GM12878 (cell line): ENCODE measurements at regions not wholly inside any gene's neighbourhood (a gene's known extent, or its start where the extent isn't known, plus 50 kb on each side); places are given as distances from the start of the nearest gene placed in this dataset.

ENCODE experiments used
- ATAC-seq: fragments of 200-7000 bp; cut with Tn5 transposase; 3 replicates; pipeline ENCODE4 v1.9.1; 2020; ENCODE audit warnings: mild to moderate bottlenecking, moderate library complexity
- BruUV-seq: library from RNA; stranded (reverse); fragments of 400-500 nt; replicated peaks from 2 replicates; lab custom pipeline; 2021; lab: Mats Ljungman, UMichigan
- CTCF ChIA-PET: fragments of 300-600 bp; sonication (Branson Sonifier 250); formaldehyde crosslinking; extraction: SDS; loops from one replicate; lab custom pipeline; 2021; ENCODE audit warnings: inconsistent platforms; lab: Yijun Ruan, JAX
- POLR2A ChIA-PET: fragments of 350-600 bp; formaldehyde crosslinking; extraction: SDS; loops from one replicate; lab custom pipeline; 2021; ENCODE audit warnings: inconsistent platforms; lab: Charles Lee
- RAD21 ChIA-PET: fragments of 300-600 bp; sonication (Branson Sonifier 250); formaldehyde crosslinking; loops from one replicate; lab custom pipeline; 2023; ENCODE audit warnings: antibody characterized with exemption; ENCODE audit not compliant: unreplicated experiment; lab: Charles Lee
- SMC1A ChIA-PET: fragments of 300-600 bp; sonication (Branson Sonifier 250); formaldehyde crosslinking; loops from one replicate; lab custom pipeline; 2023; ENCODE audit not compliant: unreplicated experiment, uncharacterized antibody; lab: Charles Lee
- DNase-seq: peaks from one replicate; pipeline ENCODE4 v3.0.0-alpha.2; 2011; ENCODE audit warnings: low read depth, low spot score
- FAIRE-seq: peaks from 3 replicates; lab custom pipeline; 2011; peaks lifted over from hg19 to GRCh38; lab: Jason Lieb, UNC
- H2AFZ ChIP-seq: 2 replicates; pipeline ENCODE4 v1.6.0; 2011; ENCODE audit warnings: low read depth, low read length, control low read depth; ENCODE audit not compliant: control insufficient read depth
- H3K27ac ChIP-seq: 2 replicates; pipeline ENCODE4 v1.5.1; 2011; ENCODE audit warnings: control low read depth; ENCODE audit not compliant: control insufficient read depth, insufficient read depth
- H3K27me3 ChIP-seq, 2 experiments: replicated peaks in 1 of 2; 2 replicates each; pipeline versions ENCODE4 v1.6.0 to v1.6.1; 2011; ENCODE audit warnings: low read length in 1 of 2; ENCODE audit not compliant: control insufficient read depth in 2 of 2, insufficient read depth in 2 of 2
- H3K36me3 ChIP-seq, 2 experiments: 2 replicates each; pipeline ENCODE4 v1.5.1; 2011; ENCODE audit warnings: low read length in 1 of 2; ENCODE audit not compliant: control insufficient read depth in 2 of 2, insufficient read depth in 2 of 2
- H3K4me1 ChIP-seq: 2 replicates; pipeline ENCODE4 v1.6.1; 2011; ENCODE audit warnings: mild to moderate bottlenecking, low read length, moderate library complexity, mixed read lengths; ENCODE audit not compliant: control insufficient read depth, insufficient read depth
- H3K4me2 ChIP-seq: 2 replicates; pipeline ENCODE4 v1.6.0; 2011; ENCODE audit warnings: control low read depth; ENCODE audit not compliant: control insufficient read depth, insufficient read depth
- H3K4me3 ChIP-seq: fragments of 200-600 bp; sonication (generic); 2 replicates; pipeline ENCODE4 v1.5.1; 2016
- H3K79me2 ChIP-seq: 2 replicates; pipeline ENCODE4 v1.6.0; 2011; ENCODE audit warnings: low read length; ENCODE audit not compliant: control insufficient read depth, insufficient read depth
- H3K9ac ChIP-seq: 2 replicates; pipeline ENCODE4 v1.8.0; 2011; ENCODE audit warnings: low read length, control low read depth, mixed read lengths; ENCODE audit not compliant: control insufficient read depth, insufficient read depth
- H3K9me3 ChIP-seq: replicated peaks from 3 replicates; pipeline ENCODE4 v1.5.1; 2011; ENCODE audit warnings: mild to moderate bottlenecking, low read length; ENCODE audit not compliant: control insufficient read depth, insufficient read depth
- H4K20me1 ChIP-seq: 2 replicates; pipeline ENCODE4 v1.6.0; 2011; ENCODE audit not compliant: control insufficient read depth, insufficient read depth
- BRCA1 ChIP-seq: IDR thresholded peaks from 2 replicates; pipeline ENCODE4 v1.6.1; 2011; ENCODE audit warnings: low read depth, low read length, improper control_type of control experiment
- CBX5 ChIP-seq: sonication (generic); IDR thresholded peaks from 2 replicates; pipeline ENCODE4 v1.6.1; 2016; ENCODE audit warnings: low read depth, moderate library complexity, mild to moderate bottlenecking, inconsistent platforms
- ESRRA ChIP-seq: IDR thresholded peaks from 2 replicates; pipeline ENCODE4 v1.6.1; 2012; ENCODE audit warnings: mild to moderate bottlenecking, low read length, improper control_type of control experiment
- GATAD2B ChIP-seq: fragments of 450-650 bp; conservative IDR thresholded peaks from 2 replicates; pipeline ENCODE4 v1.6.1; 2017; ENCODE audit warnings: low read depth, mild to moderate bottlenecking, moderate library complexity
- HDGF ChIP-seq: fragments of 450-650 bp; IDR thresholded peaks from 2 replicates; pipeline ENCODE4 v1.6.1; 2016; ENCODE audit warnings: antibody characterized with exemption
- IRF4 ChIP-seq: IDR thresholded peaks from 2 replicates; pipeline ENCODE4 v1.6.1; 2011; ENCODE audit warnings: low read depth, low read length
- KDM1A ChIP-seq: fragments of 200-600 bp; sonication (generic); IDR thresholded peaks from 2 replicates; pipeline ENCODE4 v1.6.1; 2016; ENCODE audit warnings: borderline replicate concordance
- MXI1 ChIP-seq: fragments of 150-350 bp; IDR thresholded peaks from 2 replicates; pipeline ENCODE4 v1.6.1; 2011; ENCODE audit warnings: low read depth, mild to moderate bottlenecking, inconsistent platforms, low read length, improper control_type of control experiment
- NR2C2 ChIP-seq: IDR thresholded peaks from 2 replicates; pipeline ENCODE4 v1.6.1; 2011; ENCODE audit warnings: borderline replicate concordance, low read depth; ENCODE audit not compliant: control insufficient read depth, insufficient read length
- NRF1 ChIP-seq: conservative IDR thresholded peaks from 2 replicates; pipeline ENCODE4 v1.6.1; 2011; ENCODE audit warnings: mild to moderate bottlenecking, low read depth, low read length, improper control_type of control experiment
- POU2F2 ChIP-seq: IDR thresholded peaks from 3 replicates; pipeline ENCODE4 v1.6.1; 2011; ENCODE audit warnings: low read depth, mild to moderate bottlenecking, low read length, borderline replicate concordance
- RAD21 ChIP-seq: IDR thresholded peaks from 2 replicates; pipeline ENCODE4 v1.6.1; 2011; ENCODE audit warnings: mild to moderate bottlenecking, low read depth, low read length, moderate library complexity; ENCODE audit not compliant: insufficient read depth
- SMAD1 ChIP-seq: fragments of 450-650 bp; IDR thresholded peaks from 2 replicates; pipeline ENCODE4 v1.6.1; 2018; ENCODE audit warnings: mild to moderate bottlenecking, low read depth; ENCODE audit not compliant: partially characterized antibody
- SMAD5 ChIP-seq: IDR thresholded peaks from 2 replicates; pipeline ENCODE4 v1.6.1; 2016; ENCODE audit warnings: antibody characterized with exemption, low read depth
- SREBF1 ChIP-seq: IDR thresholded peaks from 2 replicates; pipeline ENCODE4 v1.6.1; 2012; ENCODE audit warnings: mild to moderate bottlenecking, low read length
- TCF7 ChIP-seq: IDR thresholded peaks from 2 replicates; pipeline ENCODE4 v1.6.1; 2014; ENCODE audit warnings: antibody characterized with exemption, borderline replicate concordance
- YY1 ChIP-seq: IDR thresholded peaks from 2 replicates; pipeline ENCODE4 v1.6.1; 2011; ENCODE audit warnings: low read depth, mild to moderate bottlenecking, low read length
- ZBED1 ChIP-seq: IDR thresholded peaks from 2 replicates; pipeline ENCODE4 v1.6.1; 2016; ENCODE audit warnings: borderline replicate concordance
- WGBS: methylation state at CpG from one replicate; pipeline ENCODE4 v1.1.6; 2016; ENCODE audit warnings: low lambda C conversion rate; ENCODE audit not compliant: insufficient replicate concordance, insufficient coverage; ENCODE audit errors: missing lambda C conversion rate; 5-methylcytosine and 5-hydroxymethylcytosine counted together
- in situ Hi-C: fragments of 300-500 bp; cut with MboI; formaldehyde crosslinking; loops from 9 replicates; pipeline ENCODE4 v1.14.3; 2018; ENCODE audit warnings: mixed read lengths
- intact Hi-C: fragments of 100-400 bp; cut with micrococcal nuclease; formaldehyde crosslinking; loops from one replicate; pipeline ENCODE4 v1.14.2; 2022; ENCODE audit not compliant: unreplicated experiment
- TF ChIP-seq, protein P1 (sequence below): fragments of 450-650 bp; IDR thresholded peaks from 2 replicates; pipeline ENCODE4 v1.6.1; 2017; ENCODE audit warnings: low read depth, mild to moderate bottlenecking, moderate library complexity
- TF ChIP-seq, protein P2 (sequence below): fragments of 450-650 bp; IDR thresholded peaks from 2 replicates; pipeline ENCODE4 v1.6.1; 2016; ENCODE audit warnings: mild to moderate bottlenecking

DNA sequence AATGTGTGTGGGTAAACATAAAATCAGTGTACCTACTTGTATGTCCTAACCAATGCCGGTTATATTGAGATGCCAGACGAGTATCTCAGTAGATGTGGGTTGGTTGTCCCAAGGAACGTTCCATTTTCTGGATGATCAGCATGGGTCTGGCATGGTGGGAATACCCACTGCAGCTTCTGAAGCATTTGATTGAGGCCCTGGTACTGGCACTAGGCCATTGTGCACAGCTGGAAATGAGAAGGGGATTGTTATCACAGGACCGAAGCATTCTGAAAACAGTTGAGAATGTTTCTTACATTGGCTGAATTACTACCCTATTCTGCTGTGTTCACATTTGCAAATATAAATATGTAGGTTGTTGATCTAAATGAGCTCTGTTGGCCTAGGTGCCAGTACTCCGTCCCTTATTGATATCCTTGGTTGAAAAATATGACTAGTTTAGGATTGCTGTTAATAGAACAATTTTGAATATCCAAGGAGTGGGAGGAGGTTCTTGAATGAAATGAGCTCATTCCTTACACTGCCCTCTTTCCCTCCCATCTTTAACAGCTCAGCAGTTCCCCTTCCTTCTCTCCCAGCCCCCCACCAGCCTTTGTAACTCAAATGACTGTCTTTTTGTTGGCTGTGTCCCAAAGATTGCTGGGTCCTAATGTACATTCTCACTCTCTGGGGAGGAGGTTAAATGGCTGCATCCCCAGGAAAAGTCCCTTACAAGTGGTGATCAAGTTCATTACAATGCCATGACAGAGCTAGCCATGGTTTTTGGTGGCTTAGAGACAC, 293.3 kb upstream of the TPM1 start:
- in situ Hi-C loops (no loop called here), intact Hi-C loops (no loop called here)
- Histone ChIP-seq H3K4me2 (no peak overlapping the region), H3K4me1 (no peaks in the 10 kb centered on the region), H3K9me3 (no peaks in the 10 kb centered on the region), H3K36me3 (no peaks in the 10 kb centered on the region), H4K20me1 (no peaks in the 10 kb centered on the region), H3K27ac (no peak overlapping the region), H3K4me3 (no peak overlapping the region), H3K9ac (no peak overlapping the region), H2AFZ (no peak overlapping the region), H3K27me3 (no peaks in the 10 kb centered on the region), H3K79me2 (no peaks in the 10 kb centered on the region)
- TF ChIP-seq, protein P1, sequence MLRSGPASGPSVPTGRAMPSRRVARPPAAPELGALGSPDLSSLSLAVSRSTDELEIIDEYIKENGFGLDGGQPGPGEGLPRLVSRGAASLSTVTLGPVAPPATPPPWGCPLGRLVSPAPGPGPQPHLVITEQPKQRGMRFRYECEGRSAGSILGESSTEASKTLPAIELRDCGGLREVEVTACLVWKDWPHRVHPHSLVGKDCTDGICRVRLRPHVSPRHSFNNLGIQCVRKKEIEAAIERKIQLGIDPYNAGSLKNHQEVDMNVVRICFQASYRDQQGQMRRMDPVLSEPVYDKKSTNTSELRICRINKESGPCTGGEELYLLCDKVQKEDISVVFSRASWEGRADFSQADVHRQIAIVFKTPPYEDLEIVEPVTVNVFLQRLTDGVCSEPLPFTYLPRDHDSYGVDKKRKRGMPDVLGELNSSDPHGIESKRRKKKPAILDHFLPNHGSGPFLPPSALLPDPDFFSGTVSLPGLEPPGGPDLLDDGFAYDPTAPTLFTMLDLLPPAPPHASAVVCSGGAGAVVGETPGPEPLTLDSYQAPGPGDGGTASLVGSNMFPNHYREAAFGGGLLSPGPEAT, result no peak
- no peak for TF ChIP-seq TCF7
- TF ChIP-seq, protein P2, sequence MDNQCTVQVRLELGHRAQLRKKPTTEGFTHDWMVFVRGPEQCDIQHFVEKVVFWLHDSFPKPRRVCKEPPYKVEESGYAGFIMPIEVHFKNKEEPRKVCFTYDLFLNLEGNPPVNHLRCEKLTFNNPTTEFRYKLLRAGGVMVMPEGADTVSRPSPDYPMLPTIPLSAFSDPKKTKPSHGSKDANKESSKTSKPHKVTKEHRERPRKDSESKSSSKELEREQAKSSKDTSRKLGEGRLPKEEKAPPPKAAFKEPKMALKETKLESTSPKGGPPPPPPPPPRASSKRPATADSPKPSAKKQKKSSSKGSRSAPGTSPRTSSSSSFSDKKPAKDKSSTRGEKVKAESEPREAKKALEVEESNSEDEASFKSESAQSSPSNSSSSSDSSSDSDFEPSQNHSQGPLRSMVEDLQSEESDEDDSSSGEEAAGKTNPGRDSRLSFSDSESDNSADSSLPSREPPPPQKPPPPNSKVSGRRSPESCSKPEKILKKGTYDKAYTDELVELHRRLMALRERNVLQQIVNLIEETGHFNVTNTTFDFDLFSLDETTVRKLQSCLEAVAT, result no peak
- no peak for TF ChIP-seq IRF4
- no peak for TF ChIP-seq RAD21
- no peak for TF ChIP-seq HDGF
- no peak for TF ChIP-seq SREBF1
- no peak for TF ChIP-seq GATAD2B
- TF ChIP-seq KDM1A, result no peak
- TF ChIP-seq YY1, result no peak
- no peak for TF ChIP-seq NR2C2
- no peak for TF ChIP-seq ZBED1
- TF ChIP-seq SMAD1, result no peak
- no peak for TF ChIP-seq ESRRA
- TF ChIP-seq NRF1, result no peak
- TF ChIP-seq BRCA1, result no peak
- TF ChIP-seq MXI1, result no peak
- no peak for TF ChIP-seq SMAD5
- no peak for TF ChIP-seq CBX5
- TF ChIP-seq POU2F2, result no peak
- ChIA-PET POLR2A (no interaction called here), RAD21 (no interaction called here), SMC1A (no interaction called here), CTCF (interaction anchor here (1.0 kb wide), 1 partner anchor 14 kb away, joined by 3 read pairs; no protein-coding TSS in a partner anchor)
- no peak for ATAC-seq
- no TSS peak for BruUV-seq
- DNase-seq, result no peak
- 42% methylated on average over 5 of the region's 5 CpGs for WGBS
- no peak for FAIRE-seq
